NCI-H187 treated with DMSO at 0.1 percent for 48 hours (cell line): ENCODE measurements at regions not wholly inside any gene's neighbourhood (a gene's known extent, or its start where the extent isn't known, plus 50 kb on each side); places are given as distances from the start of the nearest gene placed in this dataset.

ENCODE experiments used
- DNase-seq: peaks from one replicate; lab custom pipeline; 2025; lab: John Stamatoyannopoulos, UW

DNA sequence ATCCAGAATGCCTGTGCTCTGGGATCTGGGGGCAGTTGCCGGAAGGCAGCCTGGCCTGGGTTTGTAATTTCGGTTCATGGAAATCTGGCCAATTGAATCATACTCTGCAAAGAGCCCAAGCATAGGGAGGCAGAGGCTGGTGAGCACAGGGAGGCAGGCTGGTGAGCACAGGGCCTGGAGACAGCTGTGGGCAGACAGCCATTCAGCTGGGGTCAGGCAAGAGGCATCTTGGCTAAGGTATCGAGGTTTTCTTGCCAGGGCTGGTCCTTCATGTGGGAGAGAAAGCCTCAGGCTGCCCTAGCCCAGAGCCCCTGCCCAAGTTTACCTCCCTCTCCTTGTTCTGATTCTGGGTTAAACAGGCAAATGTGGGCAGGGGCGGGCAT is 63.7 kb upstream of the BAIAP2L1 start:
- no peak for DNase-seq

GRCh38 chr7:98463837-98464557 is 63.1 kb upstream of the BAIAP2L1 start:
- no peak for DNase-seq

GRCh38 chr7:98462911-98463633 is 62.2 kb upstream of the BAIAP2L1 start:
- DNase-seq = no peak

- DNase-seq = no peak
Measured at GRCh38 chr7:98460902-98461301, 60.0 kb upstream of the BAIAP2L1 start.

- no peak for DNase-seq
Measured at GRCh38 chr7:98459529-98459928, 58.6 kb upstream of the BAIAP2L1 start.

DNA sequence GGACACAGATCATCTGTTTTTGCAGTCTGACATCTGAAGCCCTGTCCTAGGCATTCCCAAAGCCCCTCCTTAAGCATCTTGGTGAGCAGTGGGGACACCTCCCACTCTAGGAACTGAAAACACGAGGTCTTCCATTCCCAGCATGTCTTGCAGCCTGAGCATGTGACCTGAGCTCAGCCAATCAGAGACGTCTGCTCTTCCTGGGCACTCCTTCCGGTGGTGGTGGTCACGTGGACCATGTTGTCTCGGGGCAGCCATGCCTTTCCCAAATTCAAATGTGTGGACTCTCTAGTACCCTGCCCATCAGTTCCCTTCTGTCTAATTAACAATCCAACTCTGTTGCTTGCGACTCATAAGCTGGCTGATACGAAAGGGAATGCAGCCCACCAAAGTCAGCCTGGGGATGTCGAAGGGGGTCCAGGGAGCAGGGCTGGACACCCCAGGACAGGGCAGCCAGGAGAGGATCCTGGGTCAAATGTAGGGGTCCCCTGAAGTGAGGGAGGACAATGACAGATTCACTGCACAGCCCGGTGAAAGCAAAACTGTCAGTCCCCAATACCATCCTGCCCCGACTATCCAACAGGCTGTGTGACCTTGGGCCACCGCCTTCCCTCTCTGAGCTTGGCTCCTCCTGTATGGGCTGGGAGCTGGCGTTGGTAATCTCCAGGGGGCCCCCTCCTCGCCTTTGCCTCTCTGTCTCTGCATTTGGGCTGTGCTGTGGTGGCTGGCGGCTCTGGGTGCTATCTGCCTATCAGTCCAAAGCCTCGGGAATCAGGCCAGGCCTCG is 57.4 kb upstream of the BAIAP2L1 start:
- DNase-seq = no peak

DNA sequence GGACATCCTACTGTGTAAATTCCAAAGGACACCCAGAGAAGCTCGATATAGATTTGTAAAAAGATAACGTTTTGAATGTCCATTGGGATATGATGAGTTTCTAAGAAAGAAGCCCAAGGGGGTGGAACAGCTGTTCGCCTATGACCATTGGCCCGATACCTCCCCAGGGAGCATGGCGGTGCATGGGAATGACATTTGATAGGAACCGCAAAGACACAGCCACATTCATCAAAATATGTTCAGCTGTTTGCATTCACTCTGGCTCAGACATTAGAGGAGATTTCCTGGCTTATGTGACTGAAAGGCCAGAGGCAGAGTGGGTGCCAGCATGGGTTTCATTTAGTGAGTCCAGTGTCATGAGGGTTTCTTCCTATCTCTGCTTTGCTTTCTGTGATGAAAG is 56.0 kb upstream of the BAIAP2L1 start:
- no peak for DNase-seq

- DNase-seq = no peak
Measured at GRCh38 chr7:98452791-98453190, 51.9 kb upstream of the BAIAP2L1 start.
